ENCODE measurements at regions not wholly inside any gene's neighbourhood (a gene's known extent, or its start where the extent isn't known, plus 50 kb on each side); places are given as distances from the start of the nearest gene placed in this dataset.

DNA sequence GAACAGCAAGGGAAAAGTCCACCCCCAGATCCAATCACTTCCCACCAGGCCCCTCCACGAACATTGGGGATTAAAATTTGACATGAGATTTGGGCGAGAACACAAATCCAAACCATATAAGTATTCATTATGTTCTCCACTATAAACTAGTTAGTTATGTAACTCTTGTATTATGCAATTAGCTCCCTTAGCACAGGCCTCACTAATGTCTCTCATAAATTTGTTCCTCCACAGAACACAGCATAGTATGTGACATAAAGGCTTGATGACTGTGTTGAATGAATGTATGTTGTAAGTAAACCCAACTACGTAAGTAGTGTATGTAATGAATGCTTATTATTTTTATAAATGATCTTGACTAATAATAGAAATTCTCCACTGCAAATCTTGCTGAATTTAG lies 223.3 kb upstream of the ZRANB2 start:
- TF ChIP-seq CTCF (IDR thresholded peaks at IDR 0.05) (no peak), EP300 (IDR thresholded peaks at IDR 0.05) (no peak), POLR2A (IDR thresholded peaks at IDR 0.05) (no peak), POLR2AphosphoS5 (IDR thresholded peaks at IDR 0.05) (no peak)
